ENCODE measurements at regions not wholly inside any gene's neighbourhood (a gene's known extent, or its start where the extent isn't known, plus 50 kb on each side); places are given as distances from the start of the nearest gene placed in this dataset.

GRCh38 chrX:42695800-42696358 lies 82.1 kb downstream of the PPP1R2C start:
- TF ChIP-seq CTCF (tag by site-specific recombination; IDR thresholded peaks at IDR 0.05) (no peak), GLI2 (tag by site-specific recombination; IDR thresholded peaks at IDR 0.05; ENCODE audit: borderline replicate concordance, low read depth) (no peak), KLF8 (tag by site-specific recombination; IDR thresholded peaks at IDR 0.05) (no peak), ZNF146 (tag by site-specific recombination; IDR thresholded peaks at IDR 0.05) (no peak), ZNF791 (tag by site-specific recombination; IDR thresholded peaks at IDR 0.05) (no peak), ZBTB49 (tag by site-specific recombination; IDR thresholded peaks at IDR 0.05; ENCODE audit: low read depth) (no peak), ZBTB17 (tag by site-specific recombination; IDR thresholded peaks at IDR 0.05) (no peak), OSR2 (tag by site-specific recombination; IDR thresholded peaks at IDR 0.05) (no peak), ZNF548 (tag by site-specific recombination; IDR thresholded peaks at IDR 0.05) (no peak)

Data from HEK293 (cell line).